ENCODE measurements at regions not wholly inside any gene's neighbourhood (a gene's known extent, or its start where the extent isn't known, plus 50 kb on each side); places are given as distances from the start of the nearest gene placed in this dataset.

DNA sequence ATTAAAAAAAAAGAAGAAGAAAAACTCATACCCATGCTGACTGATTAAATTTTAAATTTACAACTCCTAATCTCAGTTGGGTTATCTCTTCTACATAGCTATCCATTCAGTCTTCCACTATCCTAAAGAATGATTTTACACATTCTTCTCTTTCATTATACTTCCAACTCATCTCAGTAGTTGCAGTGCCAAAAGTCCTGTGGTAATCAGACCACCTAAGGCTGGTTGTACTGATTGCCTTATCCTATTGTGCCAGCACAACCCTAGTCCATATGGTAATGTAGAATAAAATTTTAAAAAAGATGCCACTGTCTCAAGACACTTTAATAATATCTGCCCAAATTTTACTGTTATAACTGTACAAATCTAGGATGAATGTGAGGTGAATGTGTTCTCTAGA lies 448.0 kb downstream of the LRRIQ3 start:
- peaks cover 0 to 1% (median 0%) of the 10 kb centered on the region in 3 donors for H3K9me3 ChIP-seq (ENCODE audit: control extremely low read depth in 1 of 3, control insufficient read depth in 2 of 3, insufficient read depth in 1 of 3, low read length in 2 of 3)
- no peaks in the 10 kb centered on the region for H3K79me2 ChIP-seq (ENCODE audit: control insufficient read depth, insufficient read depth, low read length)
- ChIA-PET POLR2A (no interaction called here), CTCF (no interaction called here)
- H3K4me3 ChIP-seq (ENCODE audit: control extremely low read depth in 1 of 5, extremely low read depth in 1 of 5, insufficient read depth in 1 of 5, low read depth in 2 of 5, low read length in 4 of 5): no peak overlapping the region
- no peaks in the 10 kb centered on the region for H3K4me1 Mint-ChIP-seq
- no peak overlapping the region for H3K4me3 Mint-ChIP-seq
- intact Hi-C loops (cut with micrococcal nuclease): no loop called here
- H3K9me3 Mint-ChIP-seq (ENCODE audit: insufficient read depth): peaks cover 8% of the 10 kb centered on the region
- H2AFZ ChIP-seq (ENCODE audit: insufficient read depth, low read depth, low read length, poor library complexity, severe bottlenecking): no peak overlapping the region
- no peaks in the 10 kb centered on the region for H3K27me3 Mint-ChIP-seq
- TF ChIP-seq CTCF (IDR thresholded peaks at IDR 0.05): no peak
- no peak for TF ChIP-seq EZH2 (IDR thresholded peaks at IDR 0.05; ENCODE audit: borderline replicate concordance, insufficient read depth, low read depth, low read length, poor library complexity, severe bottlenecking)
- no peak overlapping the region for H3K9ac ChIP-seq (ENCODE audit: low read length)
- ATAC-seq (ENCODE audit: low read depth) (no peak), DNase-seq (no peak)
- no peaks in the 10 kb centered on the region for H3K27me3 ChIP-seq (replicated peaks in 1 of 4; ENCODE audit: control extremely low read depth in 1 of 4, control insufficient read depth in 3 of 4, insufficient read depth in 4 of 4, low read length in 3 of 4)
- H3K4me1 ChIP-seq (ENCODE audit: control insufficient read depth in 2 of 2, insufficient read depth in 2 of 2, low read length in 2 of 2): no peaks in the 10 kb centered on the region
- no peaks in the 10 kb centered on the region for H4K20me1 ChIP-seq (ENCODE audit: control insufficient read depth, insufficient read depth, low read length, poor library complexity, severe bottlenecking)
- no peak overlapping the region for H3K27ac Mint-ChIP-seq
- no peak overlapping the region for H3K4me2 ChIP-seq (replicated peaks; ENCODE audit: low read depth, low read length, poor library complexity, severe bottlenecking)
- H3K27ac ChIP-seq (ENCODE audit: low read length in 2 of 2): no peak overlapping the region
- no peaks in the 10 kb centered on the region for H3K36me3 ChIP-seq (replicated peaks in 1 of 2; ENCODE audit: control extremely low read depth in 1 of 2, control insufficient read depth in 1 of 2, extremely low read depth in 1 of 2, insufficient read depth in 2 of 2, low read length in 1 of 2)

- H3K4me1 ChIP-seq (ENCODE audit: control insufficient read depth in 2 of 2, insufficient read depth in 2 of 2, low read length in 2 of 2): no peaks in the 10 kb centered on the region
- H3K27ac ChIP-seq (ENCODE audit: low read length in 2 of 2): no peak overlapping the region
- no peak for TF ChIP-seq EZH2 (IDR thresholded peaks at IDR 0.05; ENCODE audit: borderline replicate concordance, insufficient read depth, low read depth, low read length, poor library complexity, severe bottlenecking)
- no peak for TF ChIP-seq CTCF (IDR thresholded peaks at IDR 0.05)
- CTCF ChIA-PET: no interaction called here
- H4K20me1 ChIP-seq (ENCODE audit: control insufficient read depth, insufficient read depth, low read length, poor library complexity, severe bottlenecking): no peaks in the 10 kb centered on the region
- no peak for ATAC-seq (ENCODE audit: low read depth)
- POLR2A ChIA-PET: no interaction called here
- Mint-ChIP-seq H3K4me3 (no peak overlapping the region), H3K4me1 (no peaks in the 10 kb centered on the region), H3K27me3 (no peaks in the 10 kb centered on the region), H3K9me3 (ENCODE audit: insufficient read depth) (peaks cover 8% of the 10 kb centered on the region), H3K27ac (no peak overlapping the region)
- no peak overlapping the region for H3K4me3 ChIP-seq (ENCODE audit: control extremely low read depth in 1 of 5, extremely low read depth in 1 of 5, insufficient read depth in 1 of 5, low read depth in 2 of 5, low read length in 4 of 5)
- no peaks in the 10 kb centered on the region for H3K27me3 ChIP-seq (replicated peaks in 1 of 4; ENCODE audit: control extremely low read depth in 1 of 4, control insufficient read depth in 3 of 4, insufficient read depth in 4 of 4, low read length in 3 of 4)
- no peak overlapping the region for H3K9ac ChIP-seq (ENCODE audit: low read length)
- no peak for DNase-seq
- no peaks in the 10 kb centered on the region for H3K79me2 ChIP-seq (ENCODE audit: control insufficient read depth, insufficient read depth, low read length)
- peaks cover 0 to 2% (median 0%) of the 10 kb centered on the region in 3 donors for H3K9me3 ChIP-seq (ENCODE audit: control extremely low read depth in 1 of 3, control insufficient read depth in 2 of 3, insufficient read depth in 1 of 3, low read length in 2 of 3)
- intact Hi-C loops (cut with micrococcal nuclease): no loop called here
- no peaks in the 10 kb centered on the region for H3K36me3 ChIP-seq (replicated peaks in 1 of 2; ENCODE audit: control extremely low read depth in 1 of 2, control insufficient read depth in 1 of 2, extremely low read depth in 1 of 2, insufficient read depth in 2 of 2, low read length in 1 of 2)
- no peak overlapping the region for H3K4me2 ChIP-seq (replicated peaks; ENCODE audit: low read depth, low read length, poor library complexity, severe bottlenecking)
- H2AFZ ChIP-seq (ENCODE audit: insufficient read depth, low read depth, low read length, poor library complexity, severe bottlenecking): no peak overlapping the region
These were observed 453.0 kb downstream of the LRRIQ3 start for GRCh38 chr1:73744985-73745384.

Measured in B cell (primary cell).